GM12872 (cell line): ENCODE measurements at regions not wholly inside any gene's neighbourhood (a gene's known extent, or its start where the extent isn't known, plus 50 kb on each side); places are given as distances from the start of the nearest gene placed in this dataset.

Experiments used
- CTCF ChIP-seq: IDR thresholded peaks from 3 replicates; pipeline ENCODE4 v1.5.1; 2011; ENCODE audit warnings: low read depth, mild to moderate bottlenecking, low read length, moderate library complexity; ENCODE audit not compliant: insufficient read depth

- TF ChIP-seq CTCF: no peak
Measured at GRCh38 chr2:129354631-129355030, 624.8 kb upstream of the RAB6C start.

GRCh38 chr2:129361688-129362087 lies 617.8 kb upstream of the RAB6C start:
- TF ChIP-seq CTCF: no peak

- no peak for TF ChIP-seq CTCF
Measured at GRCh38 chr2:129366263-129366662, 613.2 kb upstream of the RAB6C start.

- no peak for TF ChIP-seq CTCF
Measured at GRCh38 chr2:129367107-129367506, 612.4 kb upstream of the RAB6C start.

GRCh38 chr2:129369437-129369836 lies 610.0 kb upstream of the RAB6C start:
- TF ChIP-seq CTCF: no peak

- TF ChIP-seq CTCF: no peak
Measured at GRCh38 chr2:129374452-129374851, 605.0 kb upstream of the RAB6C start.

GRCh38 chr2:129375632-129376425 lies 603.6 kb upstream of the RAB6C start:
- TF ChIP-seq CTCF: no peak
